ENCODE measurements at regions not wholly inside any gene's neighbourhood (a gene's known extent, or its start where the extent isn't known, plus 50 kb on each side); places are given as distances from the start of the nearest gene placed in this dataset.
"Not testable (repeated sequence)": the region's sequence is repeated elsewhere in the genome, so short reads cannot be mapped to it uniquely, and the experiment has no call there.

- H3K9me3 ChIP-seq (ENCODE audit: control insufficient read depth in 3 of 3, low read length in 3 of 3): no peaks in the 10 kb centered on the region
- H3K4me3 ChIP-seq (ENCODE audit: low read length in 3 of 3): no peak overlapping the region
- H3K27ac ChIP-seq (ENCODE audit: low read depth, low read length): no peak overlapping the region
- H3K9ac ChIP-seq (ENCODE audit: low read depth in 1 of 3, low read length in 3 of 3): no peak overlapping the region
- peaks cover 0 to 20% (median 10%) of the 10 kb centered on the region in 3 donors for H3K27me3 ChIP-seq (ENCODE audit: control insufficient read depth in 3 of 3, insufficient read depth in 3 of 3, low read length in 3 of 3)
- H3K4me1 ChIP-seq (ENCODE audit: control insufficient read depth in 3 of 3, insufficient read depth in 3 of 3, low read length in 3 of 3): no peaks in the 10 kb centered on the region
- no peaks in the 10 kb centered on the region for H3K36me3 ChIP-seq (ENCODE audit: control insufficient read depth in 3 of 3, insufficient read depth in 3 of 3, low read length in 3 of 3)
These were observed 226.0 kb downstream of the TFCP2L1 start for GRCh38 chr2:121058852-121059558.

GRCh38 chr2:121059651-121060649 lies 225.1 kb downstream of the TFCP2L1 start:
- H3K27me3 ChIP-seq (ENCODE audit: control insufficient read depth in 3 of 3, insufficient read depth in 3 of 3, low read length in 3 of 3): peaks cover 0 to 27% (median 19%) of the 10 kb centered on the region in 3 donors
- H3K4me3 ChIP-seq (ENCODE audit: low read length in 3 of 3): no peak overlapping the region
- H3K4me1 ChIP-seq (ENCODE audit: control insufficient read depth in 3 of 3, insufficient read depth in 3 of 3, low read length in 3 of 3): no peaks in the 10 kb centered on the region
- H3K9ac ChIP-seq (ENCODE audit: low read depth in 1 of 3, low read length in 3 of 3): no peak overlapping the region
- H3K27ac ChIP-seq (ENCODE audit: low read depth, low read length): no peak overlapping the region
- H3K9me3 ChIP-seq (ENCODE audit: control insufficient read depth in 3 of 3, low read length in 3 of 3): no peaks in the 10 kb centered on the region
- no peaks in the 10 kb centered on the region for H3K36me3 ChIP-seq (ENCODE audit: control insufficient read depth in 3 of 3, insufficient read depth in 3 of 3, low read length in 3 of 3)

DNA sequence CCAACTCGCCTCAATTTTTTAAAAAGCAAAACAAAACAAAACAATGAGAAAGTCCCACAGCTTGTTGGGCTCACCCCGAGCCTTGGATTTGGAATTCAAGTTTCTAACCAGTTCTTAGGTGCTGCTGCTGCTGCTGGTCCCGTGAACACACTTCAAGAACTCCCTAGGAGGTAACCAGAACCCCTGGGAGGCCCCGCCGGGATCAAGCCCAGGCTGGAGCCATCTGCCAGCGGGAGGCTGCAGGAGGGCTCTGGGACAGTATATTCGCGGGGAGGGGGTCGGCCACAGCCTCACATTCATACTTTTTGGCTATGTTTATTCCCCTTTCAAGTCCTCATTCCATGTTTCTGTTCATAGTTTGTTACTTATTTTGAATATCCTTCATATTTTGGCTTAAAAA lies 223.4 kb downstream of the TFCP2L1 start:
- Histone ChIP-seq H3K4me1 (ENCODE audit: control insufficient read depth in 3 of 3, insufficient read depth in 3 of 3, low read length in 3 of 3) (no peaks in the 10 kb centered on the region), H3K36me3 (ENCODE audit: control insufficient read depth in 3 of 3, insufficient read depth in 3 of 3, low read length in 3 of 3) (no peaks in the 10 kb centered on the region), H3K27me3 (ENCODE audit: control insufficient read depth in 3 of 3, insufficient read depth in 3 of 3, low read length in 3 of 3) (peaks cover 0 to 37% (median 27%) of the 10 kb centered on the region in 3 donors), H3K4me3 (ENCODE audit: low read length in 3 of 3) (no peak overlapping the region), H3K27ac (ENCODE audit: low read depth, low read length) (no peak overlapping the region), H3K9ac (ENCODE audit: low read depth in 1 of 3, low read length in 3 of 3) (no peak overlapping the region), H3K9me3 (ENCODE audit: control insufficient read depth in 3 of 3, low read length in 3 of 3) (no peaks in the 10 kb centered on the region)

DNA sequence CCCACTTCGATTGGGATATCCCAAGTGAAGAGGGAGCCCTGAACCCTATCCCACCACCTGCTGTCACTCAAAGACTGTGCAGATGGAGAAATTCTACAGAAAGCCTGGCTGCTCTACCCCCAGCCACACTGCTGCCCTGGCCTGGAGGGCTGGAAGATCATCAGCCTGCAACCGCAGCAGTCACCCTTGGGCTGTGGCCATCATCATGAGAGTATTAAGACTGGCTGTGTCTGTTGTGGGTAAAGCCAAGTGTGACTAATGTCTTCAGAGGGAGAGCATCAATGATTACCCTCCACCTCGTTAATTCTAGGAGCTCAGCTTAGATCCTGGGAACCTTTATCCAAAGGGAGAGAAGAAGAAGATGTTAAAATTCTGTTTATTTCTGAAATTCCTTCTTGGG lies 221.5 kb downstream of the TFCP2L1 start:
- H3K27ac ChIP-seq (ENCODE audit: low read depth, low read length): no peak overlapping the region
- no peak overlapping the region for H3K4me3 ChIP-seq (ENCODE audit: low read length in 3 of 3)
- H3K9me3 ChIP-seq (ENCODE audit: control insufficient read depth in 3 of 3, low read length in 3 of 3): no peaks in the 10 kb centered on the region
- no peaks in the 10 kb centered on the region for H3K4me1 ChIP-seq (ENCODE audit: control insufficient read depth in 3 of 3, insufficient read depth in 3 of 3, low read length in 3 of 3)
- H3K9ac ChIP-seq (ENCODE audit: low read depth in 1 of 3, low read length in 3 of 3): no peak overlapping the region
- H3K27me3 ChIP-seq (ENCODE audit: control insufficient read depth in 3 of 3, insufficient read depth in 3 of 3, low read length in 3 of 3): peaks cover 0 to 37% (median 27%) of the 10 kb centered on the region in 3 donors
- no peaks in the 10 kb centered on the region for H3K36me3 ChIP-seq (ENCODE audit: control insufficient read depth in 3 of 3, insufficient read depth in 3 of 3, low read length in 3 of 3)

DNA sequence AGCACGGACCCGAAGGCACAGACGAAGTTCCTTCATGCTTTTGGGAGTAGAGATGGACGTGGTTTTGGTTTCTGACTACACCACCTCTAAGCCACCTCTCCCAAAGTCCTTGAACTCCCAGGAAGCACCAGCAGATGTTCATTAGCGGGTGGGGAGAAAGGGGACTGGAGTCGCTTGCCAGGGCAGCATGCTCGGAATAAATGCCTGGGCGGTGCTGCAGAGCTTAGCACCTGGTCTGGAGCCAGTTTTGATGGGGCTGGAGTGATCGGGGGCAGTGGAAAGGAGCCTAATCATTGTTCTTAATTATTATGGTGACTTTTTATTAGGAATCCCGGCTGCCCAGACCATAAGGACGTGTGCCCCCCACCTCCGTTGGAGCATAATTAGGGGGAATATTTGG lies 220.8 kb downstream of the TFCP2L1 start:
- H3K27me3 ChIP-seq (ENCODE audit: control insufficient read depth in 3 of 3, insufficient read depth in 3 of 3, low read length in 3 of 3): peaks cover 0 to 37% (median 27%) of the 10 kb centered on the region in 3 donors

GRCh38 chr2:121065239-121065638 lies 219.8 kb downstream of the TFCP2L1 start:
- Histone ChIP-seq H3K9me3 (ENCODE audit: control insufficient read depth in 3 of 3, low read length in 3 of 3) (no peaks in the 10 kb centered on the region), H3K9ac (ENCODE audit: low read depth in 1 of 3, low read length in 3 of 3) (no peak overlapping the region), H3K4me1 (ENCODE audit: control insufficient read depth in 3 of 3, insufficient read depth in 3 of 3, low read length in 3 of 3) (no peaks in the 10 kb centered on the region), H3K36me3 (ENCODE audit: control insufficient read depth in 3 of 3, insufficient read depth in 3 of 3, low read length in 3 of 3) (no peaks in the 10 kb centered on the region), H3K27ac (ENCODE audit: low read depth, low read length) (no peak overlapping the region), H3K4me3 (ENCODE audit: low read length in 3 of 3) (no peak overlapping the region), H3K27me3 (ENCODE audit: control insufficient read depth in 3 of 3, insufficient read depth in 3 of 3, low read length in 3 of 3) (peaks cover 0 to 37% (median 30%) of the 10 kb centered on the region in 3 donors)

More for the DNA sequence above, 220.8 kb downstream of the TFCP2L1 start:
- no peak overlapping the region for H3K27ac ChIP-seq (ENCODE audit: low read depth, low read length)
- no peak overlapping the region for H3K4me3 ChIP-seq (ENCODE audit: low read length in 3 of 3)
- H3K4me1 ChIP-seq (ENCODE audit: control insufficient read depth in 3 of 3, insufficient read depth in 3 of 3, low read length in 3 of 3): no peaks in the 10 kb centered on the region
- H3K36me3 ChIP-seq (ENCODE audit: control insufficient read depth in 3 of 3, insufficient read depth in 3 of 3, low read length in 3 of 3): no peaks in the 10 kb centered on the region
- no peaks in the 10 kb centered on the region for H3K9me3 ChIP-seq (ENCODE audit: control insufficient read depth in 3 of 3, low read length in 3 of 3)
- H3K9ac ChIP-seq (ENCODE audit: low read depth in 1 of 3, low read length in 3 of 3): no peak overlapping the region

DNA sequence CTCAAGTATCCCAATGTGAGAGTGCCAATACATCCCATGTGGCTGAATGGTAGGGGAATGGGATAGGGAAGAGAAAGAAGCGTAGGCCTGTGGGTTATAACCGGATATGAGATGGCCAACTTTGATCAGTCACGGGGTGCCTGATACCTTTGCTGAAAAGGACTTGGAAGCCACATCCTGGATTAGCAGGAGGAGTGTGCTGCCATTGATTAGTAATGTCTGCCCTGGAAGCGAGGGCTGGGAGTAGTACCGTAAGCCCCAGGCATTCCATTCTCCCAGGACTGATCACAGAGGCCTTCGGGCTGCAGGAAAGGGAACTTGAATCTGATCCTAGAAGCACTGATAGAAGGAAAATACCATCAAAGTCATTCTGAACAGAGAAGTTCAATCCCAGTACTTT lies 218.5 kb downstream of the TFCP2L1 start:
- H3K27me3 ChIP-seq (ENCODE audit: control insufficient read depth in 3 of 3, insufficient read depth in 3 of 3, low read length in 3 of 3): peaks cover 0 to 39% (median 38%) of the 10 kb centered on the region in 3 donors
- H3K27ac ChIP-seq (ENCODE audit: low read depth, low read length): no peak overlapping the region
- no peaks in the 10 kb centered on the region for H3K36me3 ChIP-seq (ENCODE audit: control insufficient read depth in 3 of 3, insufficient read depth in 3 of 3, low read length in 3 of 3)
- H3K9me3 ChIP-seq (ENCODE audit: control insufficient read depth in 3 of 3, low read length in 3 of 3): no peaks in the 10 kb centered on the region
- no peak overlapping the region for H3K9ac ChIP-seq (ENCODE audit: low read depth in 1 of 3, low read length in 3 of 3)
- H3K4me3 ChIP-seq (ENCODE audit: low read length in 3 of 3): no peak overlapping the region
- no peaks in the 10 kb centered on the region for H3K4me1 ChIP-seq (ENCODE audit: control insufficient read depth in 3 of 3, insufficient read depth in 3 of 3, low read length in 3 of 3)

DNA sequence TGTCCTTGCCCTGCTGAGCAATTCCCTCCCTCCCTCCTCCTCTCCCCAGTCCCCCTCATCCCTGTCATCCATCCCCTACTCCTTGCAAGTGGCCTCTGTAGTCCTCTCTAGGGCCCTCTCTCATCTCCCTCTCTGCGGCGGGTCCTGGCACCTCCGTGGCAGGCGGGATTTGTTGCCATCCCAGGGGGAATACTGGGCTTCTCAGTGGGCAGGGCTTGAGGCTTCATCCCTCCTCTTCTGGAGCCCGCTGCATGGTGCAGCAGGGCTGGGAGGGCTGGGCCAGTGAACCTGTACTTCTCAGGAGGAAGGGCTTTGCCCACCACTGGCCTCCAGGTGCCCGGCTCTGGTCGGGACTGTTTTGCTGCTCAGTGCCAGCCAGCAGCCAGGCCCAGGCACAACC lies 216.2 kb downstream of the TFCP2L1 start:
- Histone ChIP-seq H3K36me3 (ENCODE audit: control insufficient read depth in 3 of 3, insufficient read depth in 3 of 3, low read length in 3 of 3) (no peaks in the 10 kb centered on the region), H3K4me1 (ENCODE audit: control insufficient read depth in 3 of 3, insufficient read depth in 3 of 3, low read length in 3 of 3) (no peaks in the 10 kb centered on the region), H3K27ac (ENCODE audit: low read depth, low read length) (no peak overlapping the region), H3K4me3 (ENCODE audit: low read length in 3 of 3) (no peak overlapping the region), H3K9ac (ENCODE audit: low read depth in 1 of 3, low read length in 3 of 3) (no peak overlapping the region), H3K9me3 (ENCODE audit: control insufficient read depth in 3 of 3, low read length in 3 of 3) (no peaks in the 10 kb centered on the region), H3K27me3 (ENCODE audit: control insufficient read depth in 3 of 3, insufficient read depth in 3 of 3, low read length in 3 of 3) (peaks cover 7 to 47% (median 35%) of the 10 kb centered on the region in 3 donors)

- no peak overlapping the region for H3K27ac ChIP-seq (ENCODE audit: low read depth, low read length)
- no peaks in the 10 kb centered on the region for H3K4me1 ChIP-seq (ENCODE audit: control insufficient read depth in 3 of 3, insufficient read depth in 3 of 3, low read length in 3 of 3)
- H3K9me3 ChIP-seq (ENCODE audit: control insufficient read depth in 3 of 3, low read length in 3 of 3): no peaks in the 10 kb centered on the region
- no peak overlapping the region for H3K9ac ChIP-seq (ENCODE audit: low read depth in 1 of 3, low read length in 3 of 3)
- no peak overlapping the region for H3K4me3 ChIP-seq (ENCODE audit: low read length in 3 of 3)
- no peaks in the 10 kb centered on the region for H3K36me3 ChIP-seq (ENCODE audit: control insufficient read depth in 3 of 3, insufficient read depth in 3 of 3, low read length in 3 of 3)
- peaks cover 14 to 48% (median 32%) of the 10 kb centered on the region in 3 donors for H3K27me3 ChIP-seq (ENCODE audit: control insufficient read depth in 3 of 3, insufficient read depth in 3 of 3, low read length in 3 of 3)
These were observed 215.5 kb downstream of the TFCP2L1 start for GRCh38 chr2:121069434-121069969.

GRCh38 chr2:121070061-121070460 lies 214.9 kb downstream of the TFCP2L1 start:
- not testable (repeated sequence) for H3K9ac ChIP-seq (ENCODE audit: low read depth in 1 of 3, low read length in 3 of 3); H3K36me3 ChIP-seq (ENCODE audit: control insufficient read depth in 3 of 3, insufficient read depth in 3 of 3, low read length in 3 of 3); H3K9me3 ChIP-seq (ENCODE audit: control insufficient read depth in 3 of 3, low read length in 3 of 3); H3K27ac ChIP-seq (ENCODE audit: low read depth, low read length); H3K4me3 ChIP-seq (ENCODE audit: low read length in 3 of 3); H3K4me1 ChIP-seq (ENCODE audit: control insufficient read depth in 3 of 3, insufficient read depth in 3 of 3, low read length in 3 of 3)
- H3K27me3 ChIP-seq (ENCODE audit: control insufficient read depth in 3 of 3, insufficient read depth in 3 of 3, low read length in 3 of 3): peaks cover 15 to 48% (median 30%) of the 10 kb centered on the region in 3 donors

All from skeletal muscle tissue (tissue), 3 donors.